Activated CD8-positive, alpha-beta memory T cell treated with anti-CD3 and anti-CD28 coated beads for 4 hours (primary cell): ENCODE measurements at regions not wholly inside any gene's neighbourhood (a gene's known extent, or its start where the extent isn't known, plus 50 kb on each side); places are given as distances from the start of the nearest gene placed in this dataset.
"Not testable (repeated sequence)": the region's sequence is repeated elsewhere in the genome, so short reads cannot be mapped to it uniquely, and the experiment has no call there.

Experiments
- DNase-seq, 2 donors: peaks; one replicate each; pipeline ENCODE4 v3.0.0-alpha.2; 2020; ENCODE audit warnings: low read depth in 2 of 2

DNA sequence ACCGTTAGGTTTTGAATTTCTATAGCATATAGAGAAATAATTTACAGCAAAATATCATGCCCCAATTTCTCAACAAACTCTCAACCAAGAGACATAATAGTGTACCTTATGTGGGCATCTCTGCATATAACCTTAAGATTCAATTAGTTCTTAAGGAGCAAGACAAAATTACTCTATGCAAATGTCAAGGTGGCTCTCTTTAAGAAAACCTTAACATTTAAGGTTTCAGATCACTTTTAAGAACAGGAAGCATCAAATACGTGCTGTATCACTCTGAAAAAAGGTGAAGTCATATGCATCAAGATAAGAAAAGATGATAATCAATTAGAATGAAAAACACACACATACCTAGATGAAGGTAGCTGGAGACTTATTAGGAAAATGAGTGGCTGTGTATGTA lies 728.0 kb downstream of the FLRT2 start:
- no peak for DNase-seq

DNA sequence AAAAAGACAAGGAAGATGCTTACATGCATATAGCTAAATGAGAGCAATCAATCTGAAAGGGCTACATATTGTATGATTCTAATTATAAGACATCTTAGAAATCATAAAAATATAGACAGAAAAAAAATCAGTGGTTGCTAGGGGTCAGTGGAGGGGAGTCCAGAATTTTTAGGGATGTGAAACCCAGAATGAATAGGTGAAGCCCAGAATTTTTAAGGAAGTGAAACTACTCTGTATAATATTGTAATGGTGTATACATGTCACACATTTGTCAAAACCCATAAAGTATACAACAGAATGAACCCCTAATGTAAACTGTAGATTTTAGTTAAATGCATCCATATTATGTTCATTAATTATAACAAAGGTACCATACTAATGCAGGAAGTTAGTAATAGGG lies 713.2 kb downstream of the FLRT2 start:
- no peak for DNase-seq

DNA sequence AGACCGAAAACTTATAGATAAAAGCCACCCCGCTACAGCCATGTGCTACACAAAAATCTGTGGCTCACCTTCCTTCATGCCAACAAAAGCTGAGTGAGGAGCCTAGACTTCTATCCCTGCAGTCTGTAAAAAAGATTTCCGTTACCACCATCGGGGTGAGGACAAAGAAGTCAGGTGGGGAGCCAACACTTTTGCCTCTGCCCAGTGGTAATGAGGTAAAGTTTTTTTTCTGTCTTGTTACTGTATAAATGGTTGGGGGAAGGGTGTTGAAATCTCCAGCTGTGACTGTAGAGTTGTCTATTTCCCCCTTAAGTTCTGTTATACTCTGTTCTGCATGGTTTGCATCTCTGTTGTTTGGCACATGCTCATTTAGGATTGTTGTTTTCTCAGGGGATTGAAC lies 707.8 kb downstream of the FLRT2 start:
- DNase-seq: no peak

DNA sequence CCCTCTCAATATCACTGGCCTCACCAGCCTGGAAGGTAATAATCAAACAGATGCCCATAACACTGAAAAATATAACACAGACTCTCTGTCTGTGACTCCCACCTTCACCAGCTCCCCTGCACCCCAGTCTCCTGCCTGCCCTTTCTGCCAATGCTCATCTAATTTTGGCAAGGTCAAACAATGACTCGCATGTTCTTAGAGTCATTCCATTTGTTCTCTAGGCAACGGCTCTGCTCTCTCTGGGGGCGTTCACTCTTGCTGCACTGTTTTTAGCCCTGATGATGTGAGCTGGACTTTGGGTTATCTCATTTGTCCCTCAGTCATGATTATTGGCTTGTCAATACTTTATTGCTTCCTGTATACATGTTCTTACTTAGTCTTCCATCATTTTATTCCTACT lies 691.8 kb downstream of the FLRT2 start:
- no peak for DNase-seq

DNA sequence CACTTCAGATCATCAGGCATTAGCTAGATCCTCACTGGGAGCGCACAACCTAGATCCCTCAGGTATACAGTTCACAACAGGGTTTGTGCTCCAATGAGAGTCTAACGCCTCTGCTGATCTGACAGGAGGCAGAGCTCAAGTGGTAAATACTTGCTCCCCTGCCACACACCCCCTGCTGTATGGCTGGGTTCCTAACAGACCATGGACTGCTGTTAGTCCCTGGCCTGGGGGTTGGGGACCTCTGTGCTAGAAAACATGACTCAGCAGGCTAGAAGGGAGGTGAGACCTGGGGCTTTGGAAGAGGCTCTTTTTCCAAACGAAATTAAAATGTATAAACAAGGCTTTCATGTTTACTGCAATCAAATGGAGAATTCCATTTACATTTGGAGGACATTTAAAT lies 691.1 kb downstream of the FLRT2 start:
- no peak for DNase-seq

DNA sequence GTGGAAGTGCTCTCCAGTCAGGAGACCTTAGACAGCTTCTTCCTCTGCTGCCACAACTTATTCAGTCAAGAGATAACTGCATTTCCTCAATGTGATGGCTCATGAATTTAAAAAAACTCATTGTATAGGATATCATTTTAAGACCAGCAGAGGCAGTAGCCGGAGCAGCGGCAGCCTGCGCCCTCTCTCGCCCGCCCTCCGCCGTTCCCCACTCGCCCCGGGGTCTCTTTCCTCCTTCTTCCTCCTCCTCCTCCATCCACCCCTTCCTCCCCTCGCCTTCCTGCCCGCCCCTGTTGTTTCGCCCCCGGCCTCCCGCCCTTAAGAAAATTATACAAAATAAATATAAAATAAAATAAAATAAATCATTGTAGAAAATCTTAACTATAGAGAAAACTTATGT lies 687.6 kb downstream of the FLRT2 start:
- DNase-seq: no peak

DNA sequence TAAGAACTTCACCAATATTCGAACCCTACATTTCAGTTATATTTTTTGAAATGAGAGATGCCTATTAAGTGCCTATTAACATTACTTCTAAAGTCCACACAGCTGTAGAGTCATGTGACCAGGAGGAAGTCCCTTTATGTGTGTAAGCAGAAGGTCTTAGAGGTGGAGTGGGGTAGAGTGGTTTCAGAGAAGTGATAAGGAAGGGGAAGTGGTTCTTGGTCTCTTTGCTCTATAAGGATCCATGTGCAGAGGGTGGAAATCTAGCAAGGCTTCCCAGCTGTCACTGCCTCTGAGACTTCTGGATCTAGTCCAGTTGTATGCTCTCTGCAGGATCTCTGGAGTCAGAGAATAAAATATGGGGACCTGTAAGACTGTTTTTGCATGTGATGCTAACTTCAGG lies 673.9 kb downstream of the FLRT2 start:
- DNase-seq: no peak

DNA sequence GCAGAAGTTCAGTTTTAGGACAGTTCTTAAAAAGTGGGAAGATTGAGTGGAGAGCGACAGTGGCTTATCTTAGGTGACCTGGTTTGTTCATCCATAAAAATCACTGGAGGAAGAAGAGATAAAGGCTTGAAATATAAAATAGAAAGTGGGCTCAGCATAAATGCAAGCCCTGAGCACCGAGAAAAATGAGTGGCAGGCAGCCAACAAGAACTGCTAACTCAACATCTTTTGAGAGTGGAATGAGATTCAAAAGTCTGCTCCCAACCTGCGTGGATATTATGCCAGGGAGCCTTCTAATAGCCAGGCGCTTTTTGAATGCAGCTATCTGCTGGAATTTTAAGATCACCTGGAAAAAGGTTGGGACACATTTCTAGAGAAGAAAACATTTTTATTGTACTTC lies 666.5 kb downstream of the FLRT2 start:
- no peak for DNase-seq

DNA sequence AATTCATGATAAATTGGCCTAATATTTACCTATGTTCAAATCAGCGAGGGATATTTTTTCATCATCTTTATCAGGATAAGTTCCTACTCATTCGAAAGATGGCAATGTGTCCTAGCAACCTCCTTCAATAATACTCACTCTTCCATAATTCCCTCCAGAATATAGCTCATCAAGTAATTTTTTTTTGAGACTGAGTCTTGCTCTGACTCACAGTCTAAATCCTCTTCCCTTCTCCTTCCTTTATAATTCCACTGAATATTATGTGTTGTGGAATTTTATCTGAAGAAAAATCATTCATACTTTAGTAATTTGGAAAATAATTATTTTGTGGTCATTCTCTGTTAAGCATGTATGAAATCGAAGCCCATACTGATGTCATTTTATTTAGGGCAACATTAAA lies 663.8 kb downstream of the FLRT2 start:
- no peak for DNase-seq

DNA sequence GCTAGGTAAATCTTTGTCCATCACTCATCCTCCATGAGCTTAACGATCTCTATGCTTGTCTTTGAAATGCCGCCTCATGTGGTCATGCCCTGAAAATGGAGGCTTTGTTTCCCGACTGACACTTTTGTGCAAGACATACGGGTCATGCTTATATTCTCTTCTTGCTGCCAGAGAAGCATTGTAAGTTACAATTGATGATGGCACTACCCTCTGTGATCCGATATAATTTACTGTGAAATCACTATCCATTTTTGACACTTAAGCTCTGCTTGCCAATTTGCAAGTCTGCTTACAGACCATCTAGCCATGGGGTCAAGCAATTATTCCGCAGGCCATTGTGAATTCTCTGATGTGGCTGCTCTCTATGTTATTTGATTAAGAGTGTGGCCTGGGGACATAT lies 650.0 kb downstream of the FLRT2 start:
- DNase-seq: no peak

DNA sequence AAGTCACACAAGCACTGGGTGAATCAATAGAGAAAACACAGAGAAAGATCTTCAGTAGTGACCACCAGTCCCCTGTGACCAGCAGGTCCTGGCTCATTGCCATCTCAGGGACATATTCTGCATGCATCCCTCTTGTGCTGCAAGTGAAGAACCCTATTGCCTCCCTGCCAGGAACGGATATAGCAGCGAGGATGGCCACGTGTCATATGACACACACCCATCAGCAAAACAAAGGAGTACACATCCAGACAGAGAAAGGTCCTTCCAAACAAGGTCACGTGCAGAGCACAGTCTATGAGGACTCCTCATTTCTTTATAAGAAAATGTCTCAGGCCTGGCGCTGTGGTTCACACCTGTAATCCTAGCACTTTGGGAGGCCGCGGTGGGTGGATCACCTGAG lies 638.4 kb downstream of the FLRT2 start:
- no peak for DNase-seq

DNA sequence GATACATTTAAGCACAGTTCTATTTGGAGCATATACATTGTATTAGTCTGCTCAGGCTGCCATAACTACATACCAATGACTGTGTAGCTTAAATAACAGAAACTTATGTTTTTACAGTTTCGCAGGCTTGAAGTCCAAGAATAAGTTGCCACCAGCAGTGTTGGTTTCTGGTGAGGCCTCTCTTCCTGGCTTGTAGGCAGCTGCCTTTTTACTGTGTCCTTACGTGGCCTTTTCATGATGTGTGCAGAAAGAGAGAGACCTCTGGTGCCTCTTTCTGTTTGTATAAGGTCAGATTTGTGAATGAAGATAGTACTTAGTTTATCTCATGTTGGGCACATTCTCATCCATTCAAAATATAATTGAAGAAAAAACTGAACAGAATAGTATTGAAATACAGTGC lies 636.6 kb downstream of the FLRT2 start:
- no peak for DNase-seq

DNA sequence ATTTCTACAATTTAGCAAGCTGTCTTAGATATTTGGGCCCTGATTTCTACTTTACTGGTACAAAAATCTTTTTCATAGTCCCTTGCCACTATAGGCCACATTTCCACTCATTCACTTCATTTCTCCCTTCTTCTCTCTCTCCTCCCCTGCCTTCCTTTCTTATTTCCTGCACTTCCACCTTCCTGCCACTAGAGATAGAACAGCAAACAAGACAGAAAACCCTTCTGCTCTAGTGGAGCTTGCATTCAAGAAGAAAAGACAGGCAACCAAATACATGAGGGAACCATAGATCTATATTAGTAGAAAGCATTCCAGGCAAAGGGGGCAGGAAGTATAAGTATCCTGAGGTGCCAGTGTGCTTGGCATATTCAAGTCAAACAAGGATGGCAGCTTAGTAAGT lies 623.5 kb downstream of the FLRT2 start:
- DNase-seq: no peak

DNA sequence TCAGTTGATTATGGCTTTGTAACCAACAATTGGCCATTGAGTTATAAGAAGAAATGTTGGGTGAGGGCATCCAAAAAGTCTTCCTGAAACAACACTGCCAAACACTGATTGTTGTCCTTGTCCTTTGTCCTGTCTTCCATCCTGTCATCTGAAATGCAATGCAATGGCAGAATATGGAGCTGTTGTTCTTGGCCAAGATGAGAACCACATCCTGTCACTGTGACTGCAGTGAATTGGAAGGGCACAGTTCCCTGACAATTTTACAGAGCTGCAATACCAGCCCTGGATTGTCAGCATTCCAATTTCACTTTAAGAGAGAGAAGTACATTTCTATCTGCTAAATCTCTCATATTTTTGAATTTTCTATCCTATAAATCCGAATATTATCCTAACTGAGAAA lies 613.3 kb downstream of the FLRT2 start:
- DNase-seq: no peak

DNA sequence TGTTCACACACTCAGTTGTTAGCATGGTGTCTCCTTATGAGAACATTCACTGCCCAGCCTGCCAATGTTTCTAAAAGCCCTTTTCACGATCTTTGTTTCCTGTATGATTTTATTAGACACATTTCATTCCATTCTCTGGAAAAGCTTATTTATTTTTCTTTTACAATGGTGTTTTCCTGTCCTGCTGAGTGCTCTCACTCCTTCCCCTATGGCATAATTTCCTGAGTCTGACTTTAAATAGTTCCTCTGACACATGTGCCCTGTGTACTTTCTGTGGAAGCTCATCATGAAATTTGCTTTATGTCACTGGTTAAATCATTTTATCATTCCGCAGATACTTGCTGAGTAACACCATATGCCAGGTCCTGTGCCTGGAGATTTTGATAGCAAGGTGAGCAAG lies 612.0 kb downstream of the FLRT2 start:
- no peak for DNase-seq

DNA sequence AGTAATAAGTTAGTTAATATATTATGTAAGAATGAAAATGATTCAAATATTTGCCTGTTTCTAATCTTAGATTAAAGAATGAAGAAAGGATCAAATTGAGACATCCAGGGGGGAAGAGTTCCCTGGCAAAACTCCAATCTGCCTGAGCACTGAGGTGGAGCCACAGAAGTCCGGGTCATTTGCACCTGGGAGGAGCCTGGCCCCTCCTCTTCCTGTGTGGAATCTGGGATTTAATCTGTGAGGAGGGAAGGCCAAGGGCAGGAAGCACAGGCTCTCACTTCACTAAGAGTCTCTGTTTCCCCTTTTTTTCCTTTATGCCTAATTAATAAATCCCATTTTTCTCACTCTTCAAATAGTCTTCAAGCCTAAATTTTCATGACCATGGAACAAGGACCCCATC lies 599.5 kb downstream of the FLRT2 start:
- DNase-seq: no peak

DNA sequence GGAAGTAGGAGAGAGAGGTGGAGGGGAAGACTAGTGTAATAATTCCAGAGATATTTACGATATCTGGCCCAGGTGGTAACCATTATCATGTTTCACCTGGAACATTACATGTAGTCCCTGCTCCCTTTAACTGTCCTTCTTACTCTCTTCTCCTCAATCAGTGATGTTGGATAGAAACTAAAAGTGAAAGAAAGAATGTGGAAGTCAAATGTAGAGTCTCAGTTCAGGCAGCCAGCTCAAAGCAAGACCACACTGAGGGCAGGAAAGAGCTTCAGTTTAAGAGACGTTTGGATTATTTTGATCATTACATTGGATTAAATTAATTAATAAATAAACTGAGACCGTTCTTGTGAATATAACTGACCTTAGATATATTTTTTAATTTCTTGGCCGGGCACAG lies 594.4 kb downstream of the FLRT2 start:
- DNase-seq: no peak

DNA sequence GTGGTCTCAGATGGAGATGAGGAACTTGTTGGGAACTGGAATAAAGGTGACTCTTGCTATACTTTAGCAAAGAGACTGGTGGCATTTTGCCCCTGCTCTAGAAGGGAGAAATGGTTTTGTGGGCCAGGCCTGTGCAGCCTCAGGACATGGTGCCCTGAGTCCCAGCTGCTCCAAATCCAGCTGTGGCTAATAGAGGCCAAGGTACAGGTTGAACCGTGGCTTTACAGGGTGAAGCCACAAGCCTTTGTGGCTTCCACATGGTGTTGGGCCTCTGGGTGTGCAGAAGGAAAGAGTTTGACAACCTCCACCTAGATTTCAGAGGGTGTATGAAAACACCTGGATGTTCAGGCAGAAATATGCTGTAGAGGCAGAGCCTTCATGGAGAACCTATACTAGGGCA lies 586.0 kb downstream of the FLRT2 start:
- no peak for DNase-seq

DNA sequence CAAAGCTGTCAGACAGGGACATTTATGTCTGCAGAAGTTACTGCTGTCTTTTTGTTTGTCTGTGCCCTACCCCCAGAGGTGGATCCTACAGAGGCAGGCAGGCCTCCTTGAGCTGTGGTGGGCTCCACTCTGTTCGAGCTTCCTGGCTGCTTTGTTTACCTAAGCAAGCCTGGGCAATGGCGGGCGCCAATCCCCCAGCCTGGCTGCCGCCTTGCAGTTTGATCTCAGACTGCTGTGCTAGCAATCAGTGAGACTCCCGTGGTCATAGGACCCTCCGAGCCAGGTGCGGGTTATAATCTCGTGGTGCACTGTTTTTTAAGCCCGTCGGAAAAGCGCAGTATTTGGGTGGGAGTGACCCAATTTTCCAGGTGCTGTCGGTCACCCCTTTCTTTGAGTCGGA lies 580.9 kb downstream of the FLRT2 start:
- not testable (repeated sequence) for DNase-seq

DNA sequence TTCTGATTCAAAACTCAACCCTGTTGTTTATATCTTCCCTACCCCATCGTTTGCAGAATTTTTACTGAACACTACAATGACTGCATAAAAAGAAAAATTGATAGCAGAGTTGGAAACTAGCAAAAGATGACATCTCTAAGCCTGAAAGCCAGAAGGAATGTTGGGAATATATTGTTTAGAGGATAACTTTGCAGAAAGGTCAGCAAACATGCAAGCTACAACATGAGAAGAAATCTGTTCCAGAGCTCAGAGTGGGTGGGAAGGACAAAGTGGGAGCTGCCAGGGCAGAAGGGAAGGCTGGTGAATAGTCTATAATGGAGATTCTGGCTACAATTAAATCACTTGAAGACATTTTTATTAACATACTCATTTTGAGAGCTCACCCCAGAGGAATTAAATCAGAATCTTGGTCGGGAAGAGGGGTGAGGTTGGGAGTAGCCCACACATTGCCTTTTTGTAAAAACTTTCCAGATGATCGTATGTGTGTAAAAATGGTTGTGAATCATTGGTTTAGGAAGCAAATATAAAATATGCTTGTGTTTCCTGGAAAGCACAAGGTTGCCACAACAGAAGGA lies 574.8 kb downstream of the FLRT2 start:
- DNase-seq: no peak

DNA sequence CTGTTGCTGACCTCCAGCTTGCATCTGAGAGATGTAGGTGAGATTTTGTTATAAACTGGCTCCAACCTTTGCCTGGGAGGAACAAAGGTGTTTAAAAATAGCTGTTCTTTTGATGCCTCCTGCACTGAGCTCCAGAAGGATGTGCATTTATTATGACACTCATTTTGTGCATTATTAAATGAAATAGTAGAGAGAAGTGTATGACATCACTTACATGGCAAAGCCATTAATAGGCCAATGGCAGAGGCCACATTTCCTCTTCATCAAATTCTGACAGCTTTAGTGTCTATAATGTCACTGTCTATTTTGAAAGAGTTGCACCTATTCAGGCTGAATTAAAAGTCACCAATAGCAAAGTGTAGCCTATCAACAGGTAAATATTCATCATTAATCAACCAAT lies 564.6 kb downstream of the FLRT2 start:
- no peak for DNase-seq

DNA sequence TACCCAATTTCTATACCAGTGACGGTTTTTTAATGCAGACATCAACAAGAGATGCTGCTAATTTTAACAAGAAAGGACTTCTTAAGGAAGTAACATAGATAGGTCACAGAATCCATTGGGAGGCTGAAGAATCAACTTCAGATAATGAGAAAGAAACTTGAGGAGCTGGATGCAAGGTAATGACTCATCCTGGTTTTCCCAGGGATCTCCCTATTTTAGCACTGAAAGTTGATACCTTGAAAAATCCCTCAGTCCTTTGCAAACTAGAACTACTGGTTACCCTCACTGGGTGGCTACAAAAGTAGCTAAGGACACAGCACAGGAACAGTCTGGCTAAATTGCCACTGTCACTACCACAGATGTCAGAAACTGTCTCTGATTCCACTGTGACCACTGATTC lies 561.9 kb downstream of the FLRT2 start:
- DNase-seq: no peak

DNA sequence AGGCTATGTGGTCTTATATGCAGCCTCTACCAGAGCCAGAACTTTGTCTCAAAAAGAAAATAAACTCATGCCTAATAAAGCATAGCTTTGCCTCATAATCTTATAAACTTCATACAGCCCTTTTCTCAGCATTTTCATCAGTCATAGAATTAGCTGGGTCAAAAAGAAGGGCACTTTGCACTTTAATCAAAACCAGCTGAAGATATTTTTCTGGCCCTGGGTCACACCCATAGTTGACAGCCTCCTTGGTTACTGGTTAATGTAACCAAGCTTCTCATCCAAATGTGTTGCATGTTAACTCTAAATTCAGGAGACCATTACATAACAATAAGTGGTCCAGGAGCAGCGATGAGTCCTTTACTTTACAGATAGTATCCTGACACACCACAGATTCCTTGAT lies 558.2 kb downstream of the FLRT2 start:
- DNase-seq: no peak

DNA sequence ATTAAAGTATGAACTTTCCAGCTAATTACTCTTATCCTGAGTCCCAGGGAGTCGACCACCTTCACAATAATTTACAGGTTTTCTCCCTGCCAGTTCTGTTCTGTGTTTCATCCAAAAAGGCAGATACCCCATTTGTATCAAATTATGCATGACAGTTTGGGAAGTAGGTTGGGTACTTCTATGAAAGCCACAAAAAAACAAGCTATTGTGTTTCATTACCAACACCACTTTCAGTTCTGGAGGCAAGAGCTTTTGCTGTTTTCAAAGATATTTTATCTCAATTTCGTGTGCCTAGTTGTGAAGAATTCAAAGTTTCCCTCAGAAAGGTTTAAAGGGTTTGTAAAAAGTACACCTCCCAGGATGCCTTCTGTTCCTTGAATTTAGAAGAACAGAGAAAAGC lies 557.4 kb downstream of the FLRT2 start:
- DNase-seq: no peak

DNA sequence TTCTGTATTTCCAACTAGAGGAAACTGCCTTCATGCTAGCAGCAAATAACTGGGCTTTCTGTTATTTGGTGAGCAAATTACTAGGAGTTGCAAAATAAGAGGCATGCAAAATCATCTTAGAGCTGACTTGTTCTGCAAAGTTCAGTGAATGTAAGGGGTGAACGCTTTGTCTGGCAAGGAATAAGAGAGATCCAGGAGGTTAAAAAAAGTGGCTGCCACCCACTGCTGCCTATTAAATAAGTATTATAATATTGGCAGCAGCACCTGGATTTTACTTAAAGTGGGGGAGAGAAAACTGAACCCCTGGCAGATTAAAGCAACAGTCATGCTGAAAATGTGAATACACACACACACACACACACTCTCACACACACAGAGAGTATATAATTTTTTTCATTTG lies 557.0 kb downstream of the FLRT2 start:
- no peak for DNase-seq
